ENCODE measurements at regions not wholly inside any gene's neighbourhood (a gene's known extent, or its start where the extent isn't known, plus 50 kb on each side); places are given as distances from the start of the nearest gene placed in this dataset.

DNA sequence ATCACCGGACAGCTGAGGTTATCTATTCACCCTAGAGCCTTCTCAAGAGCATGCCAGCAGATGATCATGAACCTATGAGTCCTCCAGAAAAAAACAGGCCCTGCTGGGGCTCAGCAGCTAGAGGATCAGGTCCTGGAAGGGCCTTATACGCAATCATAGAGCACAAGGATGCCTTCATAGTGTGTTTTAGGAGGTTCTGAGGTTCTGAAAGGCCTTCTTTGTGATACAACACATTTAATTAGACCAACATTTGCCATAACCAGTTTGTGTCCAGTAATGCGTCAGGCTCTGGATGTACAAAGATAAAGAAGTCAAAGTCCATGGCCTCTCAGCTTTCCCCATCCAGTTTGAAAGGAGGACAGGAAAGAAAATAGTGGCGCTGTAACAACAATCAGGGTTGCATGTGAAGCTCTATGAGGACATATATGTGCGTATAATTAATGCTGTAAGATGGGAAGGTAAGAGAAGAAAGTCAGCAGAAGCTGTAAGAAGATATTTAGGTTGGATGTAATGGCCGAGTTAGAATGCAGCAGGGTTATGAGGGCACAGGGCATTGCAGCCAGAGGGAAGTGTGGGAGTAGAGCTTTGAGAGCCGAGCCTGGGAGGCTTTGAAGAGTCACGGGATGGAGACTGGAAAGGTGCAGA is 302.6 kb upstream of the TBL1XR1 start:
- BruUV-seq (replicated peaks) = no TSS peak
- H3K4me3 Mint-ChIP-seq (ENCODE audit: unreplicated experiment) = no peak overlapping the region
- intact Hi-C loops (cut with micrococcal nuclease) = no loop called here
- no peaks in the 10 kb centered on the region for H3K27me3 Mint-ChIP-seq (ENCODE audit: insufficient read depth, unreplicated experiment)
- TF ChIP-seq, protein P1, sequence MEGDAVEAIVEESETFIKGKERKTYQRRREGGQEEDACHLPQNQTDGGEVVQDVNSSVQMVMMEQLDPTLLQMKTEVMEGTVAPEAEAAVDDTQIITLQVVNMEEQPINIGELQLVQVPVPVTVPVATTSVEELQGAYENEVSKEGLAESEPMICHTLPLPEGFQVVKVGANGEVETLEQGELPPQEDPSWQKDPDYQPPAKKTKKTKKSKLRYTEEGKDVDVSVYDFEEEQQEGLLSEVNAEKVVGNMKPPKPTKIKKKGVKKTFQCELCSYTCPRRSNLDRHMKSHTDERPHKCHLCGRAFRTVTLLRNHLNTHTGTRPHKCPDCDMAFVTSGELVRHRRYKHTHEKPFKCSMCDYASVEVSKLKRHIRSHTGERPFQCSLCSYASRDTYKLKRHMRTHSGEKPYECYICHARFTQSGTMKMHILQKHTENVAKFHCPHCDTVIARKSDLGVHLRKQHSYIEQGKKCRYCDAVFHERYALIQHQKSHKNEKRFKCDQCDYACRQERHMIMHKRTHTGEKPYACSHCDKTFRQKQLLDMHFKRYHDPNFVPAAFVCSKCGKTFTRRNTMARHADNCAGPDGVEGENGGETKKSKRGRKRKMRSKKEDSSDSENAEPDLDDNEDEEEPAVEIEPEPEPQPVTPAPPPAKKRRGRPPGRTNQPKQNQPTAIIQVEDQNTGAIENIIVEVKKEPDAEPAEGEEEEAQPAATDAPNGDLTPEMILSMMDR (IDR thresholded peaks at IDR 0.05; ENCODE audit: unreplicated experiment) = no peak
- ChIA-PET CTCF (interaction anchor here (0.8 kb wide), 1 partner anchor 12 kb away, joined by 3 read pairs; no protein-coding TSS in a partner anchor), POLR2A (interaction anchor here (0.7 kb wide), 1 partner anchor 15 kb away, joined by 3 read pairs; no protein-coding TSS in a partner anchor)
- H3K27ac Mint-ChIP-seq (ENCODE audit: low read depth, unreplicated experiment) = no peak overlapping the region
- no peaks in the 10 kb centered on the region for H3K9me3 Mint-ChIP-seq (ENCODE audit: unreplicated experiment)
- no peak for DNase-seq (ENCODE audit: unreplicated experiment)
- H3K4me1 Mint-ChIP-seq (ENCODE audit: insufficient read depth, unreplicated experiment) = peaks cover 6% of the 10 kb centered on the region
- H3K36me3 Mint-ChIP-seq (ENCODE audit: insufficient read depth, unreplicated experiment) = no peaks in the 10 kb centered on the region

DNA sequence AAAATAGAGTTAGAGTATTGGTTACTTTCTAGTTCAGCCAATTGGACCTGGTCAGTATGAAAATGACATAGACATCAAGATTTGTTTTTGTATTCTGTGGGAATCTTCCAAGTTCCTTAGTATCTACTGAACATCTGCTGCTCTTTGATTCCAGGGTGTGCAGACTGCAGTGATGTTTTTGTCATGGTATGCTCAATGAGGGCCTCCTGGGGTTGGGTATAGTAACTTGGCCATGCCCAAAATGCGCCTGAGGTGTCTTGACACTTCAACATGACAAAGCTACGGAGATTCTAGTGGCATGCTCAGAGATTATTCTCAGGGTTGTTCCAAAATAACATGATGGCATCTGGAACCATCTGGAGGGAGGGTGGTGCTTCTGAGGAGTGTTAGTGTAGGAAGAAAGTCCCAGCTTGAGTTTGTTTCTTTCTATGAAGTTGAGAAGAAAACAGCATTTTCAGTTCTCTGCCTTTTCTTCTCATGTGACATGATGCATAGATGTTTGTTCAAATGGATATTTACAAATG is 313.5 kb upstream of the TBL1XR1 start:
- intact Hi-C loops (cut with micrococcal nuclease) = no loop called here
- H3K9me3 Mint-ChIP-seq (ENCODE audit: unreplicated experiment) = no peaks in the 10 kb centered on the region
- TF ChIP-seq, protein P1 (IDR thresholded peaks at IDR 0.05; ENCODE audit: unreplicated experiment) = no peak
- CTCF ChIA-PET = interaction anchor here (0.9 kb wide), 1 partner anchor 136 kb away, joined by 3 read pairs; no protein-coding TSS in a partner anchor
- POLR2A ChIA-PET = interaction anchor here (1.3 to 1.5 kb wide), 2 partner anchors 12 to 13 kb away, joined by 3 to 4 read pairs; no protein-coding TSS in a partner anchor
- no peak for DNase-seq (ENCODE audit: unreplicated experiment)
- no peaks in the 10 kb centered on the region for H3K4me1 Mint-ChIP-seq (ENCODE audit: insufficient read depth, unreplicated experiment)
- H3K27me3 Mint-ChIP-seq (ENCODE audit: insufficient read depth, unreplicated experiment) = no peaks in the 10 kb centered on the region
- H3K36me3 Mint-ChIP-seq (ENCODE audit: insufficient read depth, unreplicated experiment) = no peaks in the 10 kb centered on the region
- H3K4me3 Mint-ChIP-seq (ENCODE audit: unreplicated experiment) = no peak overlapping the region
- no TSS peak for BruUV-seq (replicated peaks)
- no peak overlapping the region for H3K27ac Mint-ChIP-seq (ENCODE audit: low read depth, unreplicated experiment)

DNA sequence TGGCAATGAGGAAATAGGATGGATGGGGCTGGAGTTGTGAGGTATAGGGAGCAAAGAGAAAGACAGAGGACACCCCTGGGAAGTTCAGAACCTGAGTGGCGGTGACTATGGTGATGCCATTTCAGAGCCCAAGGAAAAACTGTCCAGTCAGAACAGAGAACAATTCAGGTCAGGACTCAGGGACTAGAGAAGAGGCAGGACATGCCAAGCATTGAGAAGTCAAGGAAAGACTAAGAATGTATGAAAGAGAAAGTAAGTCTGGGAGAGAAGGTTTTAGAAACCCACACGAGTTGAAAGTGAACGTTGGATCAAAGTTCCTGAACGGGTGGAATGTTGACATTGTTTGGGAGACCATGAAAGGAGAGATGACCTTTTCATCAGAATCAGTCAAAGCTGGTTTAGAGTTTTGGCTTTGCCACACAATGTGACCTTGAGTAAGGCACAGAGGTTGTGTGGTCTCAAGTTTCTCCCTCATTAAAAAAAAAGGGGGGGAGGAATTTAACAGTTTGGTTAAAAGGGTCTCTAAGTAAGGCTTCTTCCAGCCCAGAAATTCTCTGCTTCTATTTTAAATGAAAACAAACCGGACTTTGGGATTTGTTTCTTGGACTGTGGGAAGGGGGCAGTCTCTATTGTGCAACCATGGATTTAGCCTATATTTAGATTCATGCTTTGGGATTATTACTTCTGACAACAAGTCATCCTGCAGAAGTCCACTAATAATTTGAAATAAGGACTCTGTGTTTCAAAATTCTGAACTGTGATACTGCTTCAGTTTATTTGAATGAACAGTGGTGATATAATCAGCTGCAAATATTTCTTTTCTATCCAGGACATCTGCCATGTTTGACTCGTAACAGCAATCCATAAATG is 315.9 kb upstream of the TBL1XR1 start:
- ChIA-PET CTCF (interaction anchor here (0.6 kb wide), 1 partner anchor 254 kb away, joined by 3 read pairs; no protein-coding TSS in a partner anchor), POLR2A (interaction anchor here (0.7 kb wide), 1 partner anchor 130 kb away, joined by 3 read pairs; no protein-coding TSS in a partner anchor)
- Mint-ChIP-seq H3K27me3 (ENCODE audit: insufficient read depth, unreplicated experiment) (no peaks in the 10 kb centered on the region), H3K27ac (ENCODE audit: low read depth, unreplicated experiment) (no peak overlapping the region), H3K9me3 (ENCODE audit: unreplicated experiment) (no peaks in the 10 kb centered on the region), H3K36me3 (ENCODE audit: insufficient read depth, unreplicated experiment) (no peaks in the 10 kb centered on the region), H3K4me1 (ENCODE audit: insufficient read depth, unreplicated experiment) (no peaks in the 10 kb centered on the region), H3K4me3 (ENCODE audit: unreplicated experiment) (no peak overlapping the region)
- intact Hi-C loops (cut with micrococcal nuclease) = no loop called here
- no TSS peak for BruUV-seq (replicated peaks)
- TF ChIP-seq, protein P1 (IDR thresholded peaks at IDR 0.05; ENCODE audit: unreplicated experiment) = no peak
- no peak for DNase-seq (ENCODE audit: unreplicated experiment)
